T-cell (primary cell): ENCODE measurements at regions not wholly inside any gene's neighbourhood (a gene's known extent, or its start where the extent isn't known, plus 50 kb on each side); places are given as distances from the start of the nearest gene placed in this dataset.

ENCODE experiments used
- ATAC-seq, 4 experiments: fragments of 200-7000 bp in 3 of 4; fragments of 150-1000 bp in 1 of 4; cut with Tn5 transposase; replicated peaks in 1 of 4; 1 replicate in 3 of 4; 2 replicates in 1 of 4; pipeline ENCODE4 v1.10.0; 2021; ENCODE audit warnings: moderate library complexity in 3 of 4, mild to moderate bottlenecking in 2 of 4, moderate number of reproducible peaks in 1 of 4
- CTCF ChIA-PET, 2 donors: fragments of 300-600 bp; sonication (Branson Sonifier 250); formaldehyde crosslinking; loops; one replicate each; lab custom pipeline; 2022; ENCODE audit warnings: antibody characterized with exemption in 2 of 2; lab: Charles Lee
- POLR2A ChIA-PET, 2 donors: fragments of 300-600 bp; sonication (Branson Sonifier 250); formaldehyde crosslinking; loops; one replicate each; lab custom pipeline; 2022; ENCODE audit warnings: antibody characterized with exemption in 2 of 2; lab: Charles Lee
- DNase-seq, 35 experiments: peaks; one replicate each; pipeline versions ENCODE4 v3.0.0 to v3.0.0-alpha.2; 2013 to 2023
- H3K27ac ChIP-seq: one replicate; pipeline ENCODE4 v1.5.1; 2013; ENCODE audit warnings: low read length
- H3K27me3 ChIP-seq, 2 experiments: replicated peaks in 1 of 2; 1 replicate in 1 of 2; 2 replicates in 1 of 2; pipeline versions ENCODE4 v1.6.1 to v1.7.0; 2013; ENCODE audit warnings: low read length in 1 of 2, mixed read lengths in 1 of 2; ENCODE audit not compliant: control insufficient read depth in 2 of 2, insufficient read depth in 2 of 2; ENCODE audit errors: extremely low read depth in 1 of 2
- H3K36me3 ChIP-seq, 2 donors: 1 replicate in 1 of 2; 2 replicates in 1 of 2; pipeline versions ENCODE4 v1.6.1 to v1.7.0; 2013; ENCODE audit warnings: low read length in 1 of 2; ENCODE audit not compliant: control insufficient read depth in 2 of 2, insufficient read depth in 1 of 2; ENCODE audit errors: extremely low read depth in 1 of 2
- H3K4me1 ChIP-seq, 2 experiments: 1 replicate in 1 of 2; 2 replicates in 1 of 2; pipeline versions ENCODE4 v1.6.1 to v1.7.0; 2013; ENCODE audit warnings: low read length in 2 of 2, mixed read lengths in 1 of 2; ENCODE audit not compliant: insufficient read depth in 2 of 2, control insufficient read depth in 1 of 2; ENCODE audit errors: extremely low read depth in 1 of 2
- H3K4me3 ChIP-seq, 2 donors: 1 replicate in 1 of 2; 2 replicates in 1 of 2; pipeline versions ENCODE4 v1.5.1 to v1.7.0; 2013; ENCODE audit warnings: mild to moderate bottlenecking in 2 of 2, low read length in 1 of 2, moderate library complexity in 1 of 2; ENCODE audit not compliant: control insufficient read depth in 1 of 2; ENCODE audit errors: extremely low read depth in 1 of 2
- H3K9me3 ChIP-seq: 2 replicates; pipeline ENCODE4 v1.7.0; 2013
- H3K27ac Mint-ChIP-seq, 2 donors: one replicate each; pipeline ENCODE4 v1.8.0; 2020 to 2021; ENCODE audit warnings: mild to moderate bottlenecking in 2 of 2, mixed read lengths in 2 of 2
- H3K27me3 Mint-ChIP-seq, 2 donors: one replicate each; pipeline ENCODE4 v1.8.0; 2021 to 2022; ENCODE audit warnings: mixed read lengths in 2 of 2
- H3K36me3 Mint-ChIP-seq: one replicate; pipeline ENCODE4 v1.8.0; 2021; ENCODE audit warnings: mixed read lengths
- H3K4me1 Mint-ChIP-seq, 3 donors: one replicate each; pipeline ENCODE4 v1.8.0; 2020 to 2022; ENCODE audit warnings: mixed read lengths in 3 of 3, mild to moderate bottlenecking in 1 of 3
- H3K4me3 Mint-ChIP-seq, 3 donors: one replicate each; pipeline ENCODE4 v1.8.0; 2020 to 2022; ENCODE audit warnings: mild to moderate bottlenecking in 3 of 3, mixed read lengths in 3 of 3, moderate library complexity in 3 of 3
- H3K9me3 Mint-ChIP-seq, 3 donors: one replicate each; pipeline ENCODE4 v1.8.0; 2020 to 2022; ENCODE audit warnings: mixed read lengths in 3 of 3
- WGBS: methylation state at CpG from one replicate; pipeline ENCODE4 v1.1.5; 2013; ENCODE audit warnings: missing lambda C conversion rate; ENCODE audit not compliant: insufficient coverage; 5-methylcytosine and 5-hydroxymethylcytosine counted together

DNA sequence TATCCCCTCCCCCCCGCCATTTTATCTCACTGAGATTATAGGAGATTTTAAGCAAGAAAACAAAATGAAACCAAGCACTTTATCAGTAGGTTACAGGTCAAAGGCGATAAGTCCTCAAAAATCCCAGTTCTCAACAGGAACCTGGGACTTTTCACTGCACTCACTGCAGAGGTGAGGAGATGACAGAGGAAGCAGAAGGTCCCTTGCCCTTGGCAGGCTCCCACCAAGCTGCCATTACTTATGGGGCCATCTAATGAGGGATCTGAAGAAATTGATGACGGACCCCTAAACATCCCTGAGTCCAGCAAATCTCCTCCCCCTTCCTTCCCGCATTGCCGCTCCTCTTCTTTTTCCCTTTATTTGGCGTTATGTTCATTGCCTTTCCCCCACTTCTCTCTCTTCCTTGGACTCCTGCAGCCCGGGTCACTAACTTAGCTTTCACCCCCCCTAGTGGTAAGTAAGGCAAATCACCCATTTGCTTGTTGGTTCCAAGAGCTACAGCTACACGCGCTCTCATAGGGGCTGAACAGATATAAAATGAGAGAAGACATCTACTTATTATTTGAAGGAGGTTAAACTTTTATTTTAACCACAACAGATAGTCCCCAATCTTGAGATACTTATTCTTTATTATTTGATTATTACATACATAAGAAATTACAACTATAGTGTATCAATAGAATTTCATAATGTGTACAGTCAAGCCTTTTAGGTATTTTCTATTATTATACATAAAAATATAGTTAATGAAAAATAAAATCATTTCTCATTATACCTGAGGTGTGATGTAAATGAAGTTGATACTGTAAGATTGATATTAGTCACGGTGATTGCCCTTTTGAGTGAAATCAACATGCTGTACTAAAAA, 52.0 kb upstream of the ARGLU1 start:
- Histone ChIP-seq H3K36me3 (no peaks in the 10 kb centered on the region), H3K4me1 (peaks cover 0 to 3% of the 10 kb centered on the region in 2 experiments), H3K27ac (no peak overlapping the region), H3K4me3 (no peak overlapping the region), H3K27me3 (peaks cover 0 to 5% of the 10 kb centered on the region in 2 experiments), H3K9me3 (no peaks in the 10 kb centered on the region)
- Mint-ChIP-seq H3K9me3 (no peaks in the 10 kb centered on the region), H3K4me3 (no peak overlapping the region), H3K27me3 (peaks cover 23 to 32% of the 10 kb centered on the region in 2 donors), H3K27ac (no peak overlapping the region), H3K36me3 (no peaks in the 10 kb centered on the region), H3K4me1 (peaks cover 2 to 6% (median 2%) of the 10 kb centered on the region in 3 donors)
- ChIA-PET CTCF (interaction anchor here (0.6 to 1.6 kb wide), 8 partner anchors 9 to 359 kb away, joined by 3 to 6 read pairs (median 4); no protein-coding TSS in a partner anchor), POLR2A (no interaction called here)
- ATAC-seq: peak in 3 of 4 experiments; percentile 46 to 66 (median 53)
- WGBS: 20% methylated on average over 1 of the region's 10 CpGs
- peak in 16 of 35 experiments; percentile 2 to 54 (median 8) for DNase-seq
